ENCODE measurements at regions not wholly inside any gene's neighbourhood (a gene's known extent, or its start where the extent isn't known, plus 50 kb on each side); places are given as distances from the start of the nearest gene placed in this dataset.
"Not testable (repeated sequence)": the region's sequence is repeated elsewhere in the genome, so short reads cannot be mapped to it uniquely, and the experiment has no call there.

- DNase-seq (ENCODE audit: insufficient read length, low spot score) (no peak), FAIRE-seq (peak; percentile 84)
- no peak for TF ChIP-seq CTCF (IDR thresholded peaks at IDR 0.05; ENCODE audit: insufficient read depth, missing control alignments)
Observed at GRCh38 chr1:163472651-163473248, 151.0 kb downstream of the NUF2 start.

DNA sequence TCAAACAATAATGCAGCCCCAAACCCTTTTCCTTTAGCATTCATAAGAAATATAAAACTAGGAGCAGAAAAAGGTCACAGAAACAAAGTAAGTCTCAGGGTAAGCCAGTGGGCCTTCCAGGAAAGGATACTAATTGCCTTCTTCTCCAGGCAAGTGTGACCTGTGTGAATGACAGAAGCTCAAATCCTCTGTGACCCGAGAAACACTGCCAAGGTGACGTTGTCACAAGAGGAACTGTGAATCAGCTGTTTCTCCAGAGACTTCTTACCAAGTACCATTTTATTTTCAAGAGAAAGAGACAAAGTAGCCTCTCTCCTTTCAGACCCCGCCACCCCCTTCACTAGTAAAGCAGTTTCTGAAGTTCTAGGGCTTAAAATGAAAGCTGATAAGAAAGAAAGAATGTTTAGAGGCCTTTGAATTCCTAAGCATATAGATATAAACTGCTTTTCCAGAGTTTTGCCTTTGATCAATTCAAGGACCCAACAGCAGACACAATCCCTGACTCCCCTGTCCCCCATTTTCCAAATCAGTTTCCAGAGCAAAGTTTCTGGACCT lies 155.6 kb downstream of the NUF2 start:
- no peak for DNase-seq (ENCODE audit: insufficient read length, low spot score)
- TF ChIP-seq CTCF (IDR thresholded peaks at IDR 0.05; ENCODE audit: insufficient read depth, missing control alignments), result no peak
- FAIRE-seq, result no peak

- FAIRE-seq; DNase-seq (ENCODE audit: insufficient read length, low spot score): not testable (repeated sequence)
Observed at GRCh38 chr1:163498391-163499330, 176.9 kb downstream of the NUF2 start.

DNA sequence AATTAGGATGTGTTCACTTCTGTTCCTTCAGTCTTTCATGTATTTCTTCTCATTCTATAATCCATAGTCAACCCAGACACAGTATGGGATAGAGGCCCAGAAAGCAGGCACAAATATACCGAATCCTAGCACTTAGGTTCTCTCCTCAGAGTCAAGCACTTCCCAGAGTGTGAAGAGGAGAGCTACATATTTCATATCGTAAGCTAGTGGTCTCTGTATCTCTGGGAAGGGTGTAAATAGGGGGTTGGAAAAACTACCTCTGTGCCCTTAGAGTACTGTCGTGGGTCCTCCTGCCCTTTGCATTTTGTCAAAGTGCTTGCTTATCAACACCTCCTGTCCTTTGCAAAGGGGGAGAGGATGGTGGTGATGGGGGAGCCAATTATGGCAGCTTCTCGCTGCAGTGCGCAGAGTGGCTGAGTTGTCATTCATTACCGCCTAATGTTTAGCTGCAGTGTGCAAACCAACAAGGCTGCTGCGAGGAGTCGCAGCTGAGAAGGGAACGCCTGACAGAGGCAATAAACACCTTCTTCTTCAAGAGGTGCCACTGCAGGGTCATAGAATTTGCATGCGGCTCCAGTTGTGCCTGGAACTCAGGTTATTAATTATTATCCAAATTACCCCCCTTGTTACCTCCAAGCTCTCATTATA lies 182.7 kb downstream of the NUF2 start:
- TF ChIP-seq CTCF (IDR thresholded peaks at IDR 0.05; ENCODE audit: insufficient read depth, missing control alignments), result no peak
- FAIRE-seq, result no peak
- DNase-seq (ENCODE audit: insufficient read length, low spot score), result no peak

- DNase-seq (ENCODE audit: insufficient read length, low spot score) (no peak), FAIRE-seq (peak; percentile 86)
- no peak for TF ChIP-seq CTCF (IDR thresholded peaks at IDR 0.05; ENCODE audit: insufficient read depth, missing control alignments)
Observed at GRCh38 chr1:163509114-163509513, 187.4 kb downstream of the NUF2 start.

GRCh38 chr1:163512349-163512989 lies 190.7 kb downstream of the NUF2 start:
- FAIRE-seq, result no peak
- no peak for TF ChIP-seq CTCF (IDR thresholded peaks at IDR 0.05; ENCODE audit: insufficient read depth, missing control alignments)
- DNase-seq (ENCODE audit: insufficient read length, low spot score), result no peak

All from D721Med (cell line).